Fibroblast of pulmonary artery (primary cell): ENCODE measurements at regions not wholly inside any gene's neighbourhood (a gene's known extent, or its start where the extent isn't known, plus 50 kb on each side); places are given as distances from the start of the nearest gene placed in this dataset.

ENCODE experiments used
- DNase-seq: peaks from one replicate; pipeline ENCODE4 v3.0.0-alpha.2; 2010; ENCODE audit warnings: low read depth
- H3K4me3 ChIP-seq: replicated peaks from 2 replicates; pipeline ENCODE4 v1.5.1; 2011; ENCODE audit warnings: low read depth, mild to moderate bottlenecking, control low read depth, low read length, moderate library complexity
- CTCF ChIP-seq: IDR thresholded peaks from 2 replicates; pipeline ENCODE4 v1.5.1; 2011; ENCODE audit warnings: mild to moderate bottlenecking, control low read depth, low read length, inconsistent platforms; ENCODE audit errors: missing control alignments

DNA sequence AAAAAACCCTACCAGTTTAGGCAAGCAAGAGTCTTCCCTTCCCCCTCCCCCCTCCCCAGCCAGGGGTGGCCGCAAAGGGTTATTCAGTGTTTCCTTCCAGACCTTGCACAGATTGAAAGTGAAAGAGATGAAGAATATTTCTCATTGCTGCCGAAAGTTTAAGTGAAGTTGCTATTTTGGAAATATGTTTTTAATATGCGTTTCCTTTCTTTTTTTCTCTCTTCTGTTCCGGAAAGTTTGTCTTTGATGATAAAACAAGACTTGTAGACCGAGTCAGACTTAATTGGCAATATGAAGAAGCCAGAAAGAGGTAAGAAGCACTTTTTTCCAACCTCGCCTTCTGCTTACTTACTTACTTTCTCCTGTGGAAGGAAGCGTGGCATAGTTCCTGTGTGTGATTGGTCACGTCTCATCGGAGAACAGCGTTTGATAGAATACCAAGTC lies 58.5 kb upstream of the CLCN4 start:
- H3K4me3 ChIP-seq, result no peak overlapping the region
- DNase-seq, result no peak
- TF ChIP-seq CTCF, result no peak

DNA sequence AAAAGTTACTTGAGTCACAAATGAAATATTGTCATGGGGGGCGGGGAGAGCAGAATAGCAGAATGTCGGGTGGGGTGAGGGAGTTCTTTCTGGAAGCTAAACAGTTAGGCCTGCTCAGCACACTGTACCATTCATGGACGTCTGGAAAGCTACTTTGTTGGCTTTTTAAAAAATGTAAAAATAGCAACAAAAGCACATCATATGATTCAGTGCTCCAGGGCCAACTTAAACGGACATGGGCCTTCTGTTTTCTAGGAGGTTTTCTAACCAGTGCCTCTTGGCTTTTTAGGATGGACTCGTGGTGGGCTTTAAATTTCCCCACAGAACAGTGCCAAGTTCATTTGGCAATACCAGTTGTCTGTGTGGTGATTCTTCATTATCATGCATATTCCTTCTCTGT lies 57.4 kb upstream of the CLCN4 start:
- H3K4me3 ChIP-seq, result no peak overlapping the region
- no peak for TF ChIP-seq CTCF
- DNase-seq, result no peak

GRCh38 chrX:10101269-10101668 lies 55.5 kb upstream of the CLCN4 start:
- H3K4me3 ChIP-seq, result no peak overlapping the region
- no peak for DNase-seq
- TF ChIP-seq CTCF, result no peak

DNA sequence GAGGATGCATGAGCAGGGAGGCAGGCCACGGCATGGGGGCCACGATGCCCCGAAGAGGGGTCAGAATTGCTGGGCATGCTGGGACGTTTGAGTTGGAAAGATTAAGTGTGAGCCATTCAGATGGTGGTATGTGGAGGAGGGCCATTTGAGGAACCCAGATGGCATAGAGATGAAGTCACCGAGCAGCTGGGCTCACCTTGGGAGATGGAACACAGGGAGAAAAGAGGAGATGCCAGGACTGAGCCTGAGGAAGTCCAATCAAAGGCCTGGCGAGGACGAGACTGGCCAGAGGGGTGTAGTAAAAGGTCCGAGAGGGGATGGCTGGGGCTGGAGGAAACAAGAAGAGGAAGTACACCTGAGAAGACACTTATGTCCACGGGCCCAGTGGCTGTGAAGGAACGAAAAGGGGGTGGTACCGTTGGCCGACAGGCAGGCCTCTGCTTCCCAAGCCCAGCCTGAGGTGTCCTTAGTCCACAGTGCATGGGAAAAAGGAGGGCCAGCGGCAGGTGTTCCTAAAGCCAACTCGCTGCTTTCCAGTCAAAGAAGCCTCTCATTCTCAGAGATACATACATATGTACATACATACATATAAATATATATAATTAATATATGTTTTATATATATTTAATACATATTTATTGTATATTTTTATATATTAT lies 54.6 kb upstream of the CLCN4 start:
- no peak for TF ChIP-seq CTCF
- DNase-seq, result no peak
- no peak overlapping the region for H3K4me3 ChIP-seq

- no peak overlapping the region for H3K4me3 ChIP-seq
- no peak for TF ChIP-seq CTCF
- no peak for DNase-seq
Measured at GRCh38 chrX:10103023-10103422, 53.8 kb upstream of the CLCN4 start.

GRCh38 chrX:10104958-10105658 lies 51.7 kb upstream of the CLCN4 start:
- TF ChIP-seq CTCF, result no peak
- no peak overlapping the region for H3K4me3 ChIP-seq
- DNase-seq, result peak; percentile 35

DNA sequence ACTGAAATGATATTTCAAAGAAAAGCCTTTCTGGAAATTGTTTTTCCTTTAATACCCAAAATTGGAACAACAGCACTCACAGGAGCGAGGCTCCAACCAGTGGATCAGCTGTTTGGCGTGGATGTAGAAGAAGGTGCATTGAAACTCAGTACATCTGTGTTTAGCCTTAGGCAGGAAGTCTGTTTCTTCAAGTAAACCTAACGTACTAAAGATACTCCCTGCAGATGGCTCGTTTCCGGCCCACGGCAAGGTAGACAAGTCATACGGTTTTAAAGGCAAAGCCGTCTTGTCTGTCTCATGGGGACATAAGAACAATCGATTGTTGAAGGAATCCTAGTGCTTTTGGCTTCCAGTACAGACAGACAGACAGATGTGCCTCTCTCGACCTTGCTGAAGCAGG lies 50.0 kb upstream of the CLCN4 start:
- TF ChIP-seq CTCF, result no peak
- H3K4me3 ChIP-seq, result no peak overlapping the region
- no peak for DNase-seq
